Calu3 (cell line): ENCODE measurements at regions not wholly inside any gene's neighbourhood (a gene's known extent, or its start where the extent isn't known, plus 50 kb on each side); places are given as distances from the start of the nearest gene placed in this dataset.

Experiments
- BruUV-seq: library from RNA; stranded (reverse); fragments of 400-500 nt; replicated peaks from 2 replicates; lab custom pipeline; 2021; lab: Mats Ljungman, UMichigan
- CTCF ChIA-PET: fragments of 300-600 bp; sonication (Branson Sonifier 250); formaldehyde crosslinking; loops from one replicate; lab custom pipeline; 2022; ENCODE audit warnings: antibody characterized with exemption; lab: Charles Lee
- DNase-seq: peaks from one replicate; pipeline ENCODE4 v3.0.0; 2022
- H3K27ac Mint-ChIP-seq: one replicate; pipeline ENCODE4 v1.8.0; 2022; ENCODE audit warnings: mixed read lengths; ENCODE audit not compliant: unreplicated experiment
- H3K27me3 Mint-ChIP-seq: one replicate; pipeline ENCODE4 v1.8.0; 2022; ENCODE audit warnings: mixed read lengths; ENCODE audit not compliant: unreplicated experiment
- H3K36me3 Mint-ChIP-seq: one replicate; pipeline ENCODE4 v1.8.0; 2022; ENCODE audit warnings: mild to moderate bottlenecking, moderate library complexity, mixed read lengths; ENCODE audit not compliant: insufficient read depth, unreplicated experiment
- H3K4me1 Mint-ChIP-seq: one replicate; pipeline ENCODE4 v1.8.0; 2022; ENCODE audit warnings: mild to moderate bottlenecking, low read depth, mixed read lengths; ENCODE audit not compliant: unreplicated experiment
- H3K4me3 Mint-ChIP-seq: one replicate; pipeline ENCODE4 v1.8.0; 2022; ENCODE audit warnings: mild to moderate bottlenecking, low read depth, moderate library complexity, mixed read lengths; ENCODE audit not compliant: unreplicated experiment
- H3K9me3 Mint-ChIP-seq: one replicate; pipeline ENCODE4 v1.8.0; 2022; ENCODE audit warnings: low read depth, mixed read lengths; ENCODE audit not compliant: unreplicated experiment
- intact Hi-C: fragments of 100-400 bp; cut with micrococcal nuclease; formaldehyde crosslinking; loops from one replicate; pipeline ENCODE4 v1.10.0; 2022; ENCODE audit not compliant: unreplicated experiment
- TF ChIP-seq, protein P1 (sequence below): fragments of 200-600 bp; IDR thresholded peaks from one replicate; pipeline ENCODE4 v1.8.0; 2022; ENCODE audit warnings: antibody characterized with exemption; ENCODE audit not compliant: unreplicated experiment

DNA sequence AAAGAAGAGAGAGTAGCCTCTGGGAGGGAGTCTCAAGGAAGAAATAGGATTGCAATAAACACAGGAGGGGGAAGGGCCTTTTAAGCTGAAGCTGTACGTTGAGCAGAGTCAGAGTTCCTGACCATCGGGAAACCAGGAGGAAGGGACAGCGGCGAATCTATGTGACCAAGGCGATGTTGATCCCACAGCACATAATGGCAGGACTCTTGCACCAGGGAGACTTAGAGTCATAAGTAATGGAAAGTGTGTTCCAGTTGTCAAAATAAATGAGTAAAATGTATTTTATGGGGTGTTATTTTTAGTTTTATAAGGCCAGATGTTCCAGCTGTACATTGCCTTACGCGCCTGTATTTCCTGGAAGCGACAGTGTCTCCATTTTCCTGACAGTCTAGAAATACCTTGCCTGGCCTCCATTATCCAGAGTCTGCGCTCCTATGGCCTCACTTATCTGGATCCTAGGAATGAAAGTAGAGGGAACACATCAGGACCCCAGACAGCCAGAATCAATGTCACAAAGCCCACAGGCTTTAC is 152.8 kb upstream of the COPS8 start:
- Mint-ChIP-seq H3K27ac (no peak overlapping the region), H3K9me3 (no peaks in the 10 kb centered on the region), H3K4me3 (no peak overlapping the region), H3K36me3 (no peaks in the 10 kb centered on the region), H3K27me3 (peaks cover 40% of the 10 kb centered on the region), H3K4me1 (no peaks in the 10 kb centered on the region)
- no TSS peak for BruUV-seq
- TF ChIP-seq, protein P1, sequence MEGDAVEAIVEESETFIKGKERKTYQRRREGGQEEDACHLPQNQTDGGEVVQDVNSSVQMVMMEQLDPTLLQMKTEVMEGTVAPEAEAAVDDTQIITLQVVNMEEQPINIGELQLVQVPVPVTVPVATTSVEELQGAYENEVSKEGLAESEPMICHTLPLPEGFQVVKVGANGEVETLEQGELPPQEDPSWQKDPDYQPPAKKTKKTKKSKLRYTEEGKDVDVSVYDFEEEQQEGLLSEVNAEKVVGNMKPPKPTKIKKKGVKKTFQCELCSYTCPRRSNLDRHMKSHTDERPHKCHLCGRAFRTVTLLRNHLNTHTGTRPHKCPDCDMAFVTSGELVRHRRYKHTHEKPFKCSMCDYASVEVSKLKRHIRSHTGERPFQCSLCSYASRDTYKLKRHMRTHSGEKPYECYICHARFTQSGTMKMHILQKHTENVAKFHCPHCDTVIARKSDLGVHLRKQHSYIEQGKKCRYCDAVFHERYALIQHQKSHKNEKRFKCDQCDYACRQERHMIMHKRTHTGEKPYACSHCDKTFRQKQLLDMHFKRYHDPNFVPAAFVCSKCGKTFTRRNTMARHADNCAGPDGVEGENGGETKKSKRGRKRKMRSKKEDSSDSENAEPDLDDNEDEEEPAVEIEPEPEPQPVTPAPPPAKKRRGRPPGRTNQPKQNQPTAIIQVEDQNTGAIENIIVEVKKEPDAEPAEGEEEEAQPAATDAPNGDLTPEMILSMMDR, result no peak
- intact Hi-C loops, result no loop called here
- CTCF ChIA-PET, result no interaction called here
- DNase-seq, result no peak

DNA sequence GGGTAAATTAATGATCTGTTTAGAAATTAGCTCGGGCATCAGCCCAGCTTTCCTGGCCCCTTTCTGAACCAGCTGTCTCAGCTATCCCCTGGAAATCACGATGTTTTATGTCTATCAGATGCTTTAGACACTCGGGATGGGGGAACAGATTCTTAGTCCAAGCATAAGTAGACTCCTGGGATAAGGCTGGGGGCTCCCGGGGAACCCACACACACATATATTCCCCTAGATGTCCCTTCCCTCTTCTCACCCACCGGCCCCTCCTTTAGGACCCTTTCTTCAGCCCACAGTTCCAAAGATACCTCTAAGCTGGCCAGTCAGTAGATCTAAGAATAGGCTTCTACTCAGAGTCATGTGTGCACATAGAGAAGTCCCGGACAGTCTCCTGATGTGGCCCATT is 151.5 kb upstream of the COPS8 start:
- intact Hi-C loops, result no loop called here

DNA sequence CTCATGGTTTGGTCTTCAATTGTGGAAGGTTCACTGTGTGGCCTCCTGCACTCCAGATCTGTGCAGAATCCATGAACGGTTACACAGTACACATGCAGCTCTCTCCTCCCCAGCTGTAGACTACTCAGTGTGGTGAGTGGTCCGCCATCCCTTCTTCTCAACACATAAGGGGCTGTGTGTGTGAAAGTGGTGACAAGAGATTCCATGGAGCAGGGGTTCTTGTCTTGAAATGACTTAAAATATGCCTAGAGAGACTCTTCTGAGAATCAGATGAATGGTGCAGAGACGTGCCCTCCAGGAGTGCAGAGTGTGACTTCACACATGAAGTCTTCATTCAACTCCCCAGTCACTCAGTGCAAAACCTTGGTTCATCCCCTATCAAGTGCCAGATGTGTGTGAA is 151.0 kb upstream of the COPS8 start:
- intact Hi-C loops, result no loop called here
- no TSS peak for BruUV-seq
- Mint-ChIP-seq H3K4me3 (no peak overlapping the region), H3K9me3 (no peaks in the 10 kb centered on the region), H3K27ac (no peak overlapping the region), H3K27me3 (peaks cover 40% of the 10 kb centered on the region), H3K36me3 (no peaks in the 10 kb centered on the region), H3K4me1 (no peaks in the 10 kb centered on the region)
- DNase-seq, result no peak
- CTCF ChIA-PET, result no interaction called here
- TF ChIP-seq, protein P1, result no peak

More for the DNA sequence above, 151.5 kb upstream of the COPS8 start:
- Mint-ChIP-seq H3K27ac (no peak overlapping the region), H3K4me1 (no peaks in the 10 kb centered on the region), H3K27me3 (peaks cover 40% of the 10 kb centered on the region), H3K36me3 (no peaks in the 10 kb centered on the region), H3K4me3 (no peak overlapping the region), H3K9me3 (no peaks in the 10 kb centered on the region)
- TF ChIP-seq, protein P1, result no peak
- BruUV-seq, result no TSS peak
- CTCF ChIA-PET, result no interaction called here
- no peak for DNase-seq

DNA sequence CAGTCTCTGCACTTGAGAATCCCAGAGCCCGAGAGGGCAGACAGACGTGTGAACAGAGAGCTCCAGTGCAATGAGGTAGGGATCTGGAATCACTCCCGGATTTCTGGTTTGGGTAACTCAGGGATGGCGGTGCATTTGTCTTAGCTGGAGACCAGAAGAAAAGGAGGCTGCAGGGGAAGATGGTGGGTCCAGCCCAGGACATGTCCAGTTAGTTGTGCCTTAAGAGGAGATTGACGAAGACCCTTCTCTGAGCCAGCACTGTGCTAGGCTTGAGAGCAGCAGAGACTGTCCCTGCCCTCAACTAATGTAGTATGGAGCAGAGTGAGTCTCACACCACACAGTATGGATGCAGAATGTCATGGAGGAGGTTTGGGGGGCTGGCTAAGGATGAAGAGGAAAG is 150.6 kb upstream of the COPS8 start:
- Mint-ChIP-seq H3K4me1 (no peaks in the 10 kb centered on the region), H3K27me3 (peaks cover 40% of the 10 kb centered on the region), H3K27ac (no peak overlapping the region), H3K9me3 (no peaks in the 10 kb centered on the region), H3K36me3 (no peaks in the 10 kb centered on the region), H3K4me3 (no peak overlapping the region)
- CTCF ChIA-PET, result no interaction called here
- intact Hi-C loops, result no loop called here
- no peak for DNase-seq
- no TSS peak for BruUV-seq
- TF ChIP-seq, protein P1, result no peak
